ENCODE measurements at regions not wholly inside any gene's neighbourhood (a gene's known extent, or its start where the extent isn't known, plus 50 kb on each side); places are given as distances from the start of the nearest gene placed in this dataset.

- TF ChIP-seq CTCF (IDR thresholded peaks at IDR 0.05) (no peak), POLR2A (IDR thresholded peaks at IDR 0.05) (no peak), POLR2AphosphoS5 (IDR thresholded peaks at IDR 0.05) (no peak)
Measured at GRCh38 chr6:51336185-51336584, 517.5 kb downstream of the TFAP2B start.

Data from prostate gland (tissue), 2 donors.